ENCODE measurements at regions not wholly inside any gene's neighbourhood (a gene's known extent, or its start where the extent isn't known, plus 50 kb on each side); places are given as distances from the start of the nearest gene placed in this dataset.

- CTCF ChIA-PET: interaction anchor here (0.7 kb wide), 1 partner anchor 59 kb away, joined by 3 read pairs; no protein-coding TSS in a partner anchor
Measured at GRCh38 chr4:35556387-35556786, 687.9 kb downstream of the ARAP2 start.

GRCh38 chr4:35559559-35560365, 684.6 kb downstream of the ARAP2 start:
- ChIA-PET CTCF (no interaction called here), POLR2A (no interaction called here)
- no peak overlapping the region for H3K4me3 ChIP-seq (ENCODE audit: low read depth, low read length)
- no peak for TF ChIP-seq CTCF (IDR thresholded peaks at IDR 0.05; ENCODE audit: insufficient read depth, low read length, missing control alignments)
- DNase-seq (ENCODE audit: low read depth, low spot score): no peak

More at GRCh38 chr4:35556387-35556786, 687.9 kb downstream of the ARAP2 start:
- POLR2A ChIA-PET: no interaction called here
- DNase-seq (ENCODE audit: low read depth, low spot score): no peak
- TF ChIP-seq CTCF (IDR thresholded peaks at IDR 0.05; ENCODE audit: insufficient read depth, low read length, missing control alignments): no peak
- H3K4me3 ChIP-seq (ENCODE audit: low read depth, low read length): no peak overlapping the region

GRCh38 chr4:35562861-35563260, 681.5 kb downstream of the ARAP2 start:
- no peak for DNase-seq (ENCODE audit: low read depth, low spot score)
- H3K4me3 ChIP-seq (ENCODE audit: low read depth, low read length): no peak overlapping the region
- no peak for TF ChIP-seq CTCF (IDR thresholded peaks at IDR 0.05; ENCODE audit: insufficient read depth, low read length, missing control alignments)
- ChIA-PET CTCF (no interaction called here), POLR2A (no interaction called here)

- no peak overlapping the region for H3K4me3 ChIP-seq (ENCODE audit: low read depth, low read length)
- DNase-seq (ENCODE audit: low read depth, low spot score): no peak
- CTCF ChIA-PET: no interaction called here
- TF ChIP-seq CTCF (IDR thresholded peaks at IDR 0.05; ENCODE audit: insufficient read depth, low read length, missing control alignments): no peak
- POLR2A ChIA-PET: no interaction called here
Measured at GRCh38 chr4:35565640-35566039, 678.7 kb downstream of the ARAP2 start.

- H3K4me3 ChIP-seq (ENCODE audit: low read depth, low read length): no peak overlapping the region
- POLR2A ChIA-PET: no interaction called here
- no peak for TF ChIP-seq CTCF (IDR thresholded peaks at IDR 0.05; ENCODE audit: insufficient read depth, low read length, missing control alignments)
- CTCF ChIA-PET: no interaction called here
- no peak for DNase-seq (ENCODE audit: low read depth, low spot score)
Measured at GRCh38 chr4:35591035-35591434, 653.3 kb downstream of the ARAP2 start.

- CTCF ChIA-PET: no interaction called here
- POLR2A ChIA-PET: no interaction called here
- no peak overlapping the region for H3K4me3 ChIP-seq (ENCODE audit: low read depth, low read length)
- no peak for DNase-seq (ENCODE audit: low read depth, low spot score)
- TF ChIP-seq CTCF (IDR thresholded peaks at IDR 0.05; ENCODE audit: insufficient read depth, low read length, missing control alignments): no peak
Measured at GRCh38 chr4:35604252-35604651, 640.1 kb downstream of the ARAP2 start.
